Coronary artery (tissue), 2 donors: ENCODE measurements at regions not wholly inside any gene's neighbourhood (a gene's known extent, or its start where the extent isn't known, plus 50 kb on each side); places are given as distances from the start of the nearest gene placed in this dataset.

Experiments used
- DNase-seq: peaks from one replicate; pipeline ENCODE4 v3.0.0-alpha.2; 2017; ENCODE audit warnings: low spot score
- H3K27ac ChIP-seq, 2 donors: fragments of 200-600 bp; sonication (generic); one replicate each; pipeline ENCODE4 v1.5.1; 2016 to 2019
- H3K4me3 ChIP-seq: fragments of 200-600 bp; sonication (generic); 2 replicates; pipeline ENCODE4 v1.5.1; 2016; ENCODE audit warnings: mild to moderate bottlenecking, moderate library complexity
- CTCF ChIP-seq: fragments of 200-600 bp; sonication (generic); IDR thresholded peaks from one replicate; pipeline ENCODE4 v1.5.1; 2019; ENCODE audit warnings: antibody characterized with exemption

GRCh38 chr7:118580743-118581382 is 356.4 kb downstream of the ANKRD7 start:
- H3K27ac ChIP-seq, result no peak overlapping the region
- DNase-seq, result no peak

GRCh38 chr7:118583641-118584040 is 359.1 kb downstream of the ANKRD7 start:
- no peak for DNase-seq
- Histone ChIP-seq H3K27ac (no peak overlapping the region), H3K4me3 (no peak overlapping the region)
- TF ChIP-seq CTCF, result no peak

More at GRCh38 chr7:118580743-118581382, 356.4 kb downstream of the ANKRD7 start:
- no peak for TF ChIP-seq CTCF
- H3K4me3 ChIP-seq, result no peak overlapping the region

- DNase-seq, result no peak
- H3K4me3 ChIP-seq, result no peak overlapping the region
- no peak for TF ChIP-seq CTCF
- no peak overlapping the region for H3K27ac ChIP-seq
Observed at GRCh38 chr7:118586248-118586647, 361.7 kb downstream of the ANKRD7 start.

- Histone ChIP-seq H3K27ac (no peak overlapping the region), H3K4me3 (no peak overlapping the region)
- no peak for TF ChIP-seq CTCF
- DNase-seq, result no peak
Observed at GRCh38 chr7:118590107-118590506, 365.6 kb downstream of the ANKRD7 start.

- Histone ChIP-seq H3K4me3 (no peak overlapping the region), H3K27ac (no peak overlapping the region)
- DNase-seq, result no peak
- no peak for TF ChIP-seq CTCF
Observed at GRCh38 chr7:118602090-118602489, 377.6 kb downstream of the ANKRD7 start.

- Histone ChIP-seq H3K4me3 (no peak overlapping the region), H3K27ac (no peak overlapping the region)
- no peak for TF ChIP-seq CTCF
- no peak for DNase-seq
Observed at GRCh38 chr7:118606602-118607001, 382.1 kb downstream of the ANKRD7 start.

GRCh38 chr7:118609207-118609606 is 384.7 kb downstream of the ANKRD7 start:
- no peak for TF ChIP-seq CTCF
- DNase-seq, result no peak
- Histone ChIP-seq H3K27ac (no peak overlapping the region), H3K4me3 (no peak overlapping the region)
